GM10248 (cell line): ENCODE measurements at regions not wholly inside any gene's neighbourhood (a gene's known extent, or its start where the extent isn't known, plus 50 kb on each side); places are given as distances from the start of the nearest gene placed in this dataset.

ENCODE experiments used
- CTCF ChIA-PET: fragments of 300-600 bp; sonication (Branson Sonifier 250); formaldehyde crosslinking; extraction: SDS; loops from one replicate; lab custom pipeline; 2021; ENCODE audit warnings: antibody characterized with exemption; lab: Yijun Ruan, JAX
- POLR2A ChIA-PET: fragments of 350-650 bp; sonication (Branson Sonifier 250); formaldehyde crosslinking; extraction: SDS; loops from one replicate; lab custom pipeline; 2020; ENCODE audit warnings: antibody characterized with exemption; lab: Yijun Ruan, JAX
- DNase-seq: peaks from one replicate; pipeline ENCODE4 v3.0.0; 2012; ENCODE audit errors: extremely low spot score
- CTCF ChIP-seq: IDR thresholded peaks from 2 replicates; pipeline ENCODE4 v1.5.1; 2012; ENCODE audit warnings: mild to moderate bottlenecking, low read depth; ENCODE audit errors: extremely low read depth, missing control alignments, control extremely low read depth

GRCh38 chr2:182616471-182617393 lies 99.3 kb upstream of the DNAJC10 start:
- CTCF ChIA-PET: no interaction called here
- no peak for TF ChIP-seq CTCF
- POLR2A ChIA-PET: no interaction called here
- no peak for DNase-seq

- ChIA-PET CTCF (no interaction called here), POLR2A (no interaction called here)
- TF ChIP-seq CTCF: no peak
- no peak for DNase-seq
Measured at GRCh38 chr2:182618672-182619079, 97.4 kb upstream of the DNAJC10 start.

GRCh38 chr2:182619276-182619675 lies 96.8 kb upstream of the DNAJC10 start:
- ChIA-PET CTCF (no interaction called here), POLR2A (no interaction called here)
- no peak for TF ChIP-seq CTCF

GRCh38 chr2:182621191-182621590 lies 94.9 kb upstream of the DNAJC10 start:
- ChIA-PET CTCF (no interaction called here), POLR2A (no interaction called here)
- DNase-seq: no peak
- no peak for TF ChIP-seq CTCF

More at GRCh38 chr2:182619276-182619675, 96.8 kb upstream of the DNAJC10 start:
- no peak for DNase-seq

GRCh38 chr2:182621810-182622209 lies 94.2 kb upstream of the DNAJC10 start:
- POLR2A ChIA-PET: no interaction called here
- DNase-seq: no peak
- CTCF ChIA-PET: no interaction called here
- TF ChIP-seq CTCF: no peak

- CTCF ChIA-PET: no interaction called here
- no peak for DNase-seq
- POLR2A ChIA-PET: no interaction called here
Measured at GRCh38 chr2:182622231-182622630, 93.8 kb upstream of the DNAJC10 start.

More at GRCh38 chr2:182622231-182622630, 93.8 kb upstream of the DNAJC10 start:
- no peak for TF ChIP-seq CTCF
